IPS-NIHi7 (cell line): ENCODE measurements at regions not wholly inside any gene's neighbourhood (a gene's known extent, or its start where the extent isn't known, plus 50 kb on each side); places are given as distances from the start of the nearest gene placed in this dataset.
"Not testable (repeated sequence)": the region's sequence is repeated elsewhere in the genome, so short reads cannot be mapped to it uniquely, and the experiment has no call there.

Experiments used
- DNase-seq: peaks from one replicate; pipeline ENCODE4 v3.0.0; 2012; ENCODE audit warnings: mixed read lengths; ENCODE audit errors: extremely low spot score

DNA sequence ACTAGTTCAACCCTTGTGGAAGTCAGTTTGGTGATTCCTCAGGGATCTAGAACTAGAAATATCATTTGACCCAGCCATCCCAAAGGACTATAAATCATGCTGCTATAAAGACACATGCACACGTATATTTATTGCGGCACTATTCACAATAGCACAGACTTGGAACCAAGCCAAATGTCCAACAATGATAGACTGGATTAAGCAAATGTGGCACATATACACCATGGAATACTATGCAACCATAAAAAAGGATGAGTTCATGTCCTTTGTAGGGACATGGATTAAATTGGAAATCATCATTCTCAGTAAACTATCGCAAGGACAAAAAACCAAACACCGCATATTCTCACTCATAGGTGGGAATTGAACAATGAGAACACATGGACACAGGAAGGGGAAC is 157.8 kb downstream of the MSN start:
- not testable (repeated sequence) for DNase-seq

DNA sequence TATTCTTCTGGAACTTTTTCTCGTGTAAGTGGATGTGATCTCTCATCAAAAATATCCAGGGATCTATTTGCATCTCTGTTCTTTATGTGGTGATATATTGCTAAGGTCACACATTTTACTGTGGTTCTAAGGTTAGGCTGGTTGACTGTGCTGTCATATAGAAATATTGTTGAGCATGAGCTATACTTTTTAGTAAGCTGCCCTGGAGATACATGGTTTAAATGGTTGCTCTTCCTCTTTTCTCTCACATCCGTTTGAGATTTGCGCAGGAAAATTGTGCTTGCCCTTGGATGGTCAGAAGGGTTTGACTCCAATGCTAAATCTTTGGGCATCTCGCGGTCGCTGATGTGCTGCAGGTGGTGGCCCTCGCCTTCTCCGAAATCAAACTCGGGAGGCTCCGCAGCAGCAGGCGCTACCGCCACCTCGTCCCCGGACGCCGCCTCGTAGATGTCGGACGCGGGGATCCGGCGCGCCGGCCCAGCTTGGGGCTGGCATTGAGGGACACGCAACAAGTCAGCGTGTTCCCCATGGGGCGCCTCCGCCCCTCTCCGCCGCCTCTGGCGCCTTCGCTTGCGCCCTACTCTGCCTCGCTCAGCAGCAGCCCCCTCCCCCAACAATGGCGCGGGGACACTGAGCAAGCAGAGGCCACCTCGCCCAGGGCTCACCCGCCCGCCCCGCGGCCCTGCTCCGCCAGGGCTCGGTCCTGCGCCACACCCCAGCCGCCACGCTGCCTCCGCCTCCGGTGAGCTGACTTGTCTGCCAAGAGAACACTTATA is 154.5 kb downstream of the MSN start:
- peak; percentile 23 for DNase-seq

DNA sequence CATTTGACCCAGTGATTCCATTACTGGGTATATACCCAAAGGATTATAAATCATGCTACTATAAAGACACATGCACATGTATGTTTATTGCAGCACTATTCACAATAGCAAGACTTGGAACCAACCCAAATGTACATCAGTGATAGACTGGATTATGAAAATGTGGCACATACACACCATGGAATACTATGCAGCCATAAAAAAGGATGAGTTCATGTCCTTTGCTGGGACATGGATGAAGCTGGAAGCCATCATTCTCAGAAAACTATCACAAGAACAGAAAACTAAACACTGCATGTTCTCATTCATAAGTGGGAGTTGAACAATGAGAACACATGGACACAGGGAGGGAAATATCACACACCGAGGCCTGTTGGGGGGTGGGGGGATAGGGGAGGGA is 152.5 kb downstream of the MSN start:
- not testable (repeated sequence) for DNase-seq

DNA sequence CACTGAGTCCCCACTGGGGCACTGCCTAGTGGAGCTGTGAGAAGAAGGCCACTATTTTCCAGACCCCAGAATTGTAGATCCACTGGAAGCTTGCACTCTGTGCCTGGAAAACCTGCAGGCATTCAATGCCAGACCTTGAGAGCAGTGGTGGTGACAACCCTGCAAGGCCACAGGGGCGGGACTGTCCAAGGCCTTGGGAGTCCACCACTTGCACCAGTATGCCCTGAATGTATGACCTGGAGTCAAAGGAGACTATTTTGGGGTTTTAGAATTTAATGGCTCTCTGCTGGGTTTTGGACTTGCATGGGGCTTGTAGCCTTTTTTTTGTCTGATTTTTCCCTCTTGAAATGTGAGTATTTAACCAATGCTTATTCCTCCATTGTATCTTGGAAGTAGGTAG is 145.8 kb downstream of the MSN start:
- no peak for DNase-seq

DNA sequence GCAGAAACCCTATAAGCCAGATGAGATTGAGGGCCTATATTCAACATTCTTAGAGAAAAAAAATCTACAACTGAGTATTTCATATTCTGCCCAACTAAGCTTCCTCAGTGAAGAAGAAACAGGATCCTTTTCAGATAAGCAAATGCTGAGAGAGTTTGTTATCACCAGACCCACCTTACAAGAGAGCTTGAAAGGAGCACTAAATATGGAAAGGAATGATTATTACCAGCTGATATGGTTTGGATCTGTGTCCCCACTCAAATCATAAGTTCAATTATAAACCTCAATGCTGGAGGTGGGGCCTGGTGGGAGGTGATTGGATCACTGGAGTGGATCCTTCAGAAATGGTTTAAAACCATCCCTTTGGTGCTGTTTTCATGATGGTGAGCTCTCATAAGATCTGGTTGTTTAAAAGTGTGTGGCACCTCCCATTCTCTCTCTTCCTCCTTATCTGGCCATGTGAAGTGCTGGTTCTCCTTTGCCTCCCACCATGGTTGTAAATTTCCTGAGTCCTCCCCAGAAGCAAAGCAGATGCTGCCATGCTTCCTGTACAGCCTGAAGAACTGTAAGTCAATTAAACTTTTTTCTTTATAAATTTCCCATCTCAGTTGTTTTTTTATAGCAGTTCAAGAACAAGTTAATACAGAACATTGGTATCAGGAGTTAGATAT is 144.2 kb downstream of the MSN start:
- DNase-seq: no peak
